Erythroblast (primary cell): ENCODE measurements at regions not wholly inside any gene's neighbourhood (a gene's known extent, or its start where the extent isn't known, plus 50 kb on each side); places are given as distances from the start of the nearest gene placed in this dataset.

Experiments
- GATA1 ChIP-seq: IDR thresholded peaks from 2 replicates; pipeline ENCODE4 v1.6.1; 2011; ENCODE audit warnings: low read depth, mild to moderate bottlenecking, control low read depth, low read length, moderate library complexity
- POLR2A ChIP-seq: IDR thresholded peaks from 2 replicates; pipeline ENCODE4 v1.6.1; 2011; ENCODE audit warnings: mild to moderate bottlenecking, low read length

DNA sequence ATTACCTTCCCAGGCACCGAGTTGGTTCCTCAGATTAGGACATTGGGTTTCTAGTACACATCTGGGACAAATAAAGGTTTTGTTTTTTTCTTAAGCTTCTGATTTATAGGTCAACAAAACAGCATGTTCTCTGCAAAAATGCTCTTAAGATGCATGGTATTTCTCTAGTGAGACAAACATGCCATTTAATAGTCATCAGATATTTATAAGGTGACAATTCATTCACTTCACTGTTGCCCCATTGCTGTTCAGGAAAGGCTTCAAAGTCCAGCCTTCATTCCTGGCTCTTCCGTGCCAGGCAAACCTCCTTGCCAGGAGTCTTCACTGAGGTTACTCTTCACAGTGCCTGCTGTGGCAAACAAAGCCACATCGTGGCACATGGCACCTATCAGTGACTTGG, 156.3 kb upstream of the FNDC3A start:
- TF ChIP-seq POLR2A (no peak), GATA1 (no peak)
